CMK (cell line): ENCODE measurements at regions not wholly inside any gene's neighbourhood (a gene's known extent, or its start where the extent isn't known, plus 50 kb on each side); places are given as distances from the start of the nearest gene placed in this dataset.

ENCODE experiments used
- DNase-seq: peaks from one replicate; pipeline ENCODE4 v3.0.0-alpha.2; 2010; ENCODE audit warnings: low read depth

DNA sequence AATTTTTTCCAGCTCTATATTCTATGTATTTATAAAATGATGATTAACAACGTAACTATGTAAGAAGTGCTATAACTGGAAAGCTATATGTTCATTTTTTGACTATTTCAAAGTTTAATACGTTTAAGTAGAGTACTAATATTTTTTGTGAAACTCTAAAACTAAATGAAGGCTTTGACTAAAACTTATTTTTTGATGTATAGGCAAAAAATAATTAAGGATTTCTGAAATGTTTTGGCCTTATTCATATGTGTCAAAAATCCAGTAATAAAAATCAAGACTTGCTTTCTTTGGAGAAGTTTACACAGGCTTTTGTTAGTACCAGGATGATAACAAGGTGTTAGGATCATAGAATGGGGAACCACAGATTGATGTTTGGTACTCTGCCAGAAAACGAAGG lies 58.2 kb upstream of the ZEB2 start:
- DNase-seq: no peak

DNA sequence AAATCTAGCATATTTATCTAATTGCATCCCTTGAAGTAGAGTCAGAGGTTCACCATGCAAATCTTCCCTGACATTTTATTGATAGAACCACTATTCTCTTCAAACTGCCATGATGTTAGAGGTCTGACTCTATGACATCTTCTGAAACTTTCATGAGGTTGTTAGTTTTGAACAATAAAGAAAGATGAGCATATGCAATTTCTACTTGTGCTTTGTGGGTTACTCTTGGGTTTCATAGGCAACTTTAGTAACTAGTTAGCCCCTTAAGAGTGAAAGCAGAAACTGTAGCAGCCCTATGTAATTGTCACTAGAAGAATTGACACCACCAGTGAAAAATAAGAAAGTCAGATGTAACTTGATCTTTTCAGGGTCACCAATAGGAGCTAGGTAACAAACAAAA lies 53.1 kb upstream of the ZEB2 start:
- no peak for DNase-seq

- DNase-seq: no peak
Observed at GRCh38 chr2:144571770-144572169, 51.9 kb upstream of the ZEB2 start.

- no peak for DNase-seq
Observed at GRCh38 chr2:144570566-144570965, 50.6 kb upstream of the ZEB2 start.
